GM18867 (cell line): ENCODE measurements at regions not wholly inside any gene's neighbourhood (a gene's known extent, or its start where the extent isn't known, plus 50 kb on each side); places are given as distances from the start of the nearest gene placed in this dataset.

Experiments
- ATAC-seq: cut with Tn5 transposase; IDR thresholded peaks from one replicate; pipeline ENCODE4 v1.9.1; 2021; ENCODE audit warnings: mild to moderate bottlenecking, moderate library complexity; ENCODE audit not compliant: unreplicated experiment

DNA sequence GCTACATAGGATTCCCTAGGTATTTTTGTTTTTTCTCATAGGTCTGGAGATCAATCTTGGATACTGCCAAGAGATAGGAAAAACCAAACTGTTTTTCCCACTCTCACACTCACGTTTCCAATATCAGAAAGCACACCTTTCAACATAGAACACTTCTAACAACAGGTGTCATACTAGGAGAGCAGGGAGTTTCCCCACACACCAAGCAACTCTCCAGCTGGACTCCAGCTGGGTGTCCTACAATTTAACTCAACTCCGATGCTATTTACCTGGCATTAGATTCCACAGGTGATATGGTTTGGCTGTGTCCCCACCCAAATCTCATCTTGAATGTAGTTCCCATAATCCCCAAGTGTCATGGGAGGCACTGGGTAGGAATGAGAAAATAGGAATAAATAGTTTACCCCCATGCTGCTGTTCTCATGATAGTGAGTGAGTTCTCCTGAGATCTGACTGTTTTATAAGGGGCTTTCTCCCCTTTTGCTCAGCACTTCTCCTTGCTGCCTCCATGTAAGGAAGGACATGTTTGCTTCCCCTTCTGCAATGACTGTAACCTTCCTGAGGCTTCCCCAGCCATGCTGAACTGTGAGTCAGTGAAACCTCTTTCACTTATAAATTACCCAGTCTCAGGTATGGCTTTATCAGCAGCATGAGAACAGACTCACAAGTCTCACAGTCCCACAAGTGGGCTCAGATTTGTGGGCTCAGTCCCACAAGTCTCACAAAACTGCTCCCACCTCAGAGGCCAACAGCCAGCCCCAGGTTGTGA lies 354.5 kb upstream of the THBS1 start:
- ATAC-seq, result no peak

GRCh38 chr15:39227001-39227400 lies 353.9 kb upstream of the THBS1 start:
- no peak for ATAC-seq

DNA sequence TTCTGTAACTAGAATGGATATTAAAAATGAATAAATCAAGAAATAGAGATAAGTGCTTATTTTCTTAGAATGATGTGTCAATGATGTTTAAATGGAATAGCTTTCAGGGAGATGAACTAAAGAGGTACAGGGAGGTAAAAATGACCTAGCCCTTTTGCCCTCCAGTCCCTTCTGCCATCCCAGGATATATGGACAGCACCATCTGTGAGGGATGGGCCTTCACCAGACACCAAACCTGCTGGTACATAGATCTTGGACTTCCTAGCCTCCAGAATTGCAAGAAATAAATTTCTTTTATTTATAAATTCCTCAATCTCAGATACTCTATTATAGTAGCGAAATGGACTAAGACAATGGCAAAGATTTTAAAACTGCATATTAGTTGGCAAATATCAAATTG lies 352.0 kb upstream of the THBS1 start:
- ATAC-seq, result no peak

- no peak for ATAC-seq
These were observed 350.5 kb upstream of the THBS1 start for GRCh38 chr15:39230205-39230907.

GRCh38 chr15:39230908-39231285 lies 350.0 kb upstream of the THBS1 start:
- ATAC-seq, result no peak

GRCh38 chr15:39232512-39232911 lies 348.4 kb upstream of the THBS1 start:
- no peak for ATAC-seq

- ATAC-seq, result no peak
These were observed 345.6 kb upstream of the THBS1 start for GRCh38 chr15:39235084-39235795.

DNA sequence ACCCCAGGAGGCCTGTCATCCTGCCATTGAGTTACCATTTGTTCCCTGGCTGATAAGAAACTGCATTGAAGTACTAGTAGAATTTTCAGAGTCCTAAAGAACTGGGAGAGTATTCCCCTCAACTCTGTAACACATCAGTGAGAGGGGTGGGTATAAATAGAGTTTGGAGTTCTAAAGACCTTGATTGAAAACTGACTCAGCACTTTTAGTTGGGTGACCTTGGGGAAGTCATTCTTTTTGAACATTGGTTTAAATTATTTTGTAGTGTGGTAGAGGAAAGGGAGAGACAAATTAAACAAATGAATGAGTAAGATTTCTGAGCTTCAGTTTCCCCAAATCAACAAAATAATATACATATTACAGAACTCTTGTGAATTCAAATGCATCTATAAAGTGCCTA lies 344.5 kb upstream of the THBS1 start:
- no peak for ATAC-seq

DNA sequence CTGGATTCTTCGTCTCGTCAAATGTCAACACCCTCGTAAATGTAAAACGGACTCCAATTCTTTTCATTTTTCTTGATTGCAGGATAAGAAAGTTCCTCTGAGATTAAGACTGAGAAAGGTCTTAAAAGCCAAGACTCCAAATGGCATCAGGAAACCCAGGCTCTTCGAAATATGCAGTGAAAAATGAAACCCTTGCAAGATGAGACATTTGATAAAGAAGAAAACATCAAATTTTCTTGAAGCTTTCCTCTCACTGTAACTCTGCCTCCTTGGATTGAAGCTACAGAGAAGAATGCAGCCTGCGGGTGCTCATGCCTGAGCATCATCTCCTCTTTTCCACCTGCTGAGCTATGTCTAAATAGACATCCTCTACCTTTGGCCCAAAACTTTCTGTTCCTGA lies 342.4 kb upstream of the THBS1 start:
- no peak for ATAC-seq

GRCh38 chr15:39239562-39239961 lies 341.3 kb upstream of the THBS1 start:
- ATAC-seq, result no peak

- no peak for ATAC-seq
These were observed 338.5 kb upstream of the THBS1 start for GRCh38 chr15:39242345-39242744.

DNA sequence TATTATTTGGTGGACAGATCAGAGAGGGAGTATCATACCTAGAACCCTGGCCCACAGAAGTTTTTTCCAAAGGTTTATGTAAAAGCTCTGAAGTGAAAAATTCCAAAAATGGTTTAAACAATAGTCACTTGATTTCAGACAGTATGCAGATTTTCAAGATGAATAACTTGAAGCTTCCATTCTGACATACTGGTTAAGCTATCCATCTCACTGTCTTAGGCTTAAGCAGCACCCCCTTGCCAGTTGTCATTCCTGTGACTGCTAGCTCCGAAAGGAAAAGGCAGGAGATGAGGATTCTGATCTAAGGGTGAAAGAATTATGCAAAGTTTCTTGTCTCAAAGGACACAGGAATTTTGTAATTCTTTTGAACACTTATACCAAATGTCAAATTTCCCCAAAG lies 337.5 kb upstream of the THBS1 start:
- ATAC-seq, result no peak

DNA sequence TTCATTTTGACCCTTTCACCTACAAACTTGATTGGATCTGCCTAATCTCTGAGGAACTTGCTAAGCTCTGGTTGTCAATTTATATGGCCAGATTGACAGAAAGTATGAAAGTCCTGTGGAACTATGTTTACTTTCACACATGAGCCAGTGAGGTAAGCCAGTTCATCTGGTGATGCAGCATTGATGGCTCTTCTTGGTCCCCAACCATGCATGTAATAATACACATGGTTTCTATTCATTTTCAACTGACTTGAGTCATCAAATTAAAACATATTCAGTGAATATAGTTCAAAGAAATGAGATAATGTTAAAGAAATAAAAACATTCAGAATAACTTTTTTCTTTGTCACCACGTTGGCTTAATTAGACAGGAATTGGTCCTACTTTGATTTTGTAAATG lies 336.1 kb upstream of the THBS1 start:
- no peak for ATAC-seq

DNA sequence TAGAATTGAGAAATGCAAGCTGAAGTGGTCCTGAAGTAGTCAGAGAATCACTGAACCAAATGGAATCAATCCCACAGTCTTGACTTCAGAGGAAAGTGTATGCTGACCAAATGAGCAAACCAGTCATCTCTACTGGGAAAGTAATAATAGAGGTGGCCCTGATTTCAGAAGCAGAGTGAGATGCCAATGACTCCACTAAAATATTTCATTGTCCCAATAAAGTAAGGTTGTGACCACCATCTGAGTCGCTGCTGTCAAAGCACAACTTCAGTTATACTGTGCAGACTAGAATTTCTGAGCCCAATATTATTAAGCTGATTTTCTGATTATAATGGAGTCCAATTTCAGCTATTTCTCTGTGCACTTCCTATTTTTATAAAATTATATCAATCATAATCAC lies 334.4 kb upstream of the THBS1 start:
- no peak for ATAC-seq

- no peak for ATAC-seq
These were observed 333.3 kb upstream of the THBS1 start for GRCh38 chr15:39247574-39247973.

GRCh38 chr15:39248204-39248603 lies 332.7 kb upstream of the THBS1 start:
- ATAC-seq, result no peak

- no peak for ATAC-seq
These were observed 330.9 kb upstream of the THBS1 start for GRCh38 chr15:39250001-39250400.

GRCh38 chr15:39250460-39251186 lies 330.3 kb upstream of the THBS1 start:
- no peak for ATAC-seq

DNA sequence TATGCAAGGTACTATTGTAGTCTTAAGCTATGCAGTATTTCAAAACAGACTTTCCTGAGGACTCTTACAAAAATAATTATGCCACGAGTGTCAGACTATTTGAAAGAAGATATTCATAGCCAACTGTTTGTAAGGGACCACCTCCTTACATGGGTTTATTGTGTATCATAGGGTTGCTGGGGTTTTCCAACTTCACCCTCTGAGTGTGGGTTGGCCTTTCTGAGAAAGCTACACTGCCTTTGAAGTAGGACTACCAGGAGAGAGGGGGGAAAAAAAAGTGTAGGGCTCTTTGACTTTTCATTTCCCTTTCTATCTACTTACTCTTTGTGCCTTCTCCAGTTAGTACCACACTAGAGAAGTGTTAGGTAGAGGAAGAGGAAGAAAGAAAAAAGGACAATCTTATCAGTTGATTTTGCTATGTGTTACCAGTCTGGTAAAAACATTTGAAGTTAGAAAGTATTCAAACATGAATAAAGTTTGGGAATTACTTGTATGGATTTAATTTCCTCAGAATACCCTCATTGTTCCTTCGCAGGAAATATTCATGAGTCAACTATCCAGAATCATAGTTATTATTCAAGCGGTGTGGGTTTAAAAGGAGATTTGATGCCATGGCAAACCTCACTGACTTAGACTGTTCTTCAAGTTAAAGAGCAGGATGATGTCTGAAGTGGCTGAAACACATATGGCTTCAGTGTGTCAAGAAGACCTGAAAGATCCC lies 329.3 kb upstream of the THBS1 start:
- ATAC-seq, result no peak

GRCh38 chr15:39252134-39252470 lies 328.8 kb upstream of the THBS1 start:
- no peak for ATAC-seq

GRCh38 chr15:39253552-39253951 lies 327.3 kb upstream of the THBS1 start:
- ATAC-seq, result no peak
